ENCODE measurements at regions not wholly inside any gene's neighbourhood (a gene's known extent, or its start where the extent isn't known, plus 50 kb on each side); places are given as distances from the start of the nearest gene placed in this dataset.
A peak's percentile ranks its signal among the peaks of the same experiment; 100 is the strongest.
"Not testable (repeated sequence)": the region's sequence is repeated elsewhere in the genome, so short reads cannot be mapped to it uniquely, and the experiment has no call there.

GRCh38 chr20:53663521-53663920 lies 69.9 kb upstream of the ZNF217 start:
- not testable (repeated sequence) for ATAC-seq (replicated peaks); H3K36me3 Mint-ChIP-seq; H3K27ac Mint-ChIP-seq; DNase-seq; H3K27me3 Mint-ChIP-seq; H3K9me3 Mint-ChIP-seq; H3K4me3 Mint-ChIP-seq
- H3K4me1 Mint-ChIP-seq: peaks cover 7 to 29% of the 10 kb centered on the region in 2 donors

DNA sequence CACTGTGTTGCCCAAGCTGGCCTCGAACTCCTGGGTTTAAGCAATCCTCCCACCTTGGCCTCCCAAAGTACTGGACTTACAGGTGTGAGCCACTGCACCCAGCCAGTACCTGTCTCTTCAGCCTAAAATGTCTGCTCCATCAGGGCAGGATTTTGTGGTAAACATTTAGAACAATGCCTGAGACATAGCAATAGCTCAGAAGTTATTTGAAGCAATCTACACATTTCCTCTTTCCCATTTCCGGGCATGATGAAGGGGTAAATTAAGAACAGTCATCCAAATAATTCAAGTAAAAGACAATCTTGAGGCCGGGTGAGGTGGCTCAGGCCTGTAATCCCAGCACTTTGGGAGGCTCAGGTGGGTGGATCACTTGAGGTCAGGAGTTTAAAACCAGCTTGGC lies 69.0 kb upstream of the ZNF217 start:
- no peak overlapping the region for H3K27ac Mint-ChIP-seq
- peaks cover 12 to 39% of the 10 kb centered on the region in 2 donors for H3K4me1 Mint-ChIP-seq
- no peak overlapping the region for H3K4me3 Mint-ChIP-seq
- ATAC-seq (replicated peaks) (peak; percentile 47 to 51), DNase-seq (no peak)
- no peaks in the 10 kb centered on the region for H3K36me3 Mint-ChIP-seq
- H3K27me3 Mint-ChIP-seq: no peaks in the 10 kb centered on the region
- no peaks in the 10 kb centered on the region for H3K9me3 Mint-ChIP-seq

DNA sequence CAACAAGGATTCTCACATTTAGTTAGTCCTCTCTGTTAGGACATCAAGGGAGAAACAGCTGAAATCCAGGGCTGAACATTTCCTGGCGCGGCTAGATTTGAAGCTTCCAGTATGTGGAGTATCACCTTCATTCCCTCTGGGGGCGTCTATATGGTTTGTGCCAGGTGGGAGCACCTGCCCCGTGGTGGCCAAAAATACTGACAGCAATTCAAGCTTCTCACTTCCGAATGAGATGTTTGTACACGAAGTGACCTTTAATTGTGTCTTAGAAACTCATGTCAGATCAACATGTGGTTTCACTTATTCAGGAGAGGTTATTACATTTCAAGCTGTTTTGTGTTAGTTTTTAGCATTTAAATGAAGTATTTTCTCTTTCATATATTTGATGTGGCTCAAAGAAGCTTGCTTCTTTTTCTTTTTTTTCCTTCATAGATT lies 67.3 kb upstream of the ZNF217 start:
- H3K36me3 Mint-ChIP-seq: no peaks in the 10 kb centered on the region
- ATAC-seq (replicated peaks) (peak in 1 of 2 donors; percentile 19), DNase-seq (no peak)

DNA sequence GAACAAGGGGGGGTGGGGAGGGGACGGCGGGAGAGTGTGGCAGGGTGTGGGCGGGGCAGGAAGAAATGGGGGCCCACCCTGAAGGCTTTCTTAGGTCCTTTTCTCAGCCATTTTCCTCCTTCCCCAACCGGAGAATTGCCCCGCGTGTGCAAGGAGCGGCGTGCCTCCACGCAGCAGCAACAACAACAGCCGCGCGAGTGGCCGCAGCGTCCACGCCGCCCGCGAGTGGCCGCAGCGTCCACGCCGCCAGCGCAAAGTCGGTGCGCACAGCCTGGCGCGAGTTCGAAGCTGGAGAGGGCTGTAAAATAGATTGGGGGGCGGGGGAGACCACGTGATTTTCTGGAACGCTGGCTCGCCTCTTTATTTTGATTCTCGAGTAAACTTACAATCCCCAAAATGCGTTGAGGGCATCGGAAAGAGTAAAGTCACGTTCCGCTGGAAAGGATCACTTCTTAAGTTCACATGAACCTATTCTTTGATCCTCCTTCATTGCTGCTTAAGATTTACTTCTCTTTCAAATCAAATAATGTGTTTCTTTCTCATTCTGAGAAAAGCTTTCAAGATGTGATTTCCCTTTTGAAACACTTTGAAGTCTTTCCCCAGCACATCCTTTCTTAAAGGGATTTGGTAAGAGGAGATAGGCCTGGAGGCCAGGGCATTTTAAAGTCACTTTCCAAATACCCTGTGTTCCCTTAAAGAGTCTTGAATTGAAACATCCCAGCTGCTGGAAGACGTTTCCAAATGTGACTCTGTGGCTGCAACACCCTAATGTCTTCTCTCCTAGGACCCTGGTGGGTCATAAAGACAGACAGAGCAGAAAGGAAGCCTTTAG lies 66.7 kb upstream of the ZNF217 start:
- DNase-seq: no peak
- no peaks in the 10 kb centered on the region for H3K27me3 Mint-ChIP-seq
- no peaks in the 10 kb centered on the region for H3K9me3 Mint-ChIP-seq
- ATAC-seq (replicated peaks): peak in 1 of 2 donors; percentile 19
- no peaks in the 10 kb centered on the region for H3K36me3 Mint-ChIP-seq
- H3K4me3 Mint-ChIP-seq: peak overlapping the region; percentile 84 to 86
- peak overlapping the region; percentile 92 for H3K27ac Mint-ChIP-seq
- peaks cover 16 to 62% of the 10 kb centered on the region in 2 donors for H3K4me1 Mint-ChIP-seq

More for the DNA sequence above, 67.3 kb upstream of the ZNF217 start:
- H3K27me3 Mint-ChIP-seq: no peaks in the 10 kb centered on the region
- H3K4me1 Mint-ChIP-seq: peaks cover 15 to 55% of the 10 kb centered on the region in 2 donors
- peak overlapping the region; percentile 92 for H3K27ac Mint-ChIP-seq
- no peaks in the 10 kb centered on the region for H3K9me3 Mint-ChIP-seq
- H3K4me3 Mint-ChIP-seq: peak overlapping the region; percentile 18 to 86

- Mint-ChIP-seq H3K4me1 (peaks cover 21 to 65% of the 10 kb centered on the region in 2 donors), H3K36me3 (no peaks in the 10 kb centered on the region), H3K4me3 (no peak overlapping the region), H3K27me3 (no peaks in the 10 kb centered on the region), H3K27ac (no peak overlapping the region), H3K9me3 (no peaks in the 10 kb centered on the region)
- DNase-seq (no peak), ATAC-seq (replicated peaks) (no peak)
These were observed 65.3 kb upstream of the ZNF217 start for GRCh38 chr20:53658973-53659372.

DNA sequence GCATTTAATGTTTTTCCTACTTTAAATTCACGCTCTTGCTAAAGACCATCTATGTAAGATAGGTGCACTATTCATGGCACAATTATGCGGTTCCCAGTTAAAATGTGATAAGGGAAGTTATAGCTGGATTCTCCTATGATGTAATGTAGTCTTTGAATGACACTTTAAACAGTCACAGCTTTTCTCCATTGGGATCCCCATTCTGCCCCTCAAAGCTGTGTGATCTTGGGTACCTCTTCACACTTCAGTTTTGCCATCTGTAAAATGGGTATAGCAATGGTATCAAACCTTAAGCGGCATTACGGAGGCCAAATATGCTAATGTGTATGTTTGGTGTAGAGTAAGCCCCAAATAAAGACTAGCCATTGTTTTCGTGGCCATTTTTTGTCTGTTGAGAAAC lies 64.7 kb upstream of the ZNF217 start:
- Mint-ChIP-seq H3K9me3 (no peaks in the 10 kb centered on the region), H3K4me1 (peaks cover 21 to 70% of the 10 kb centered on the region in 2 donors), H3K27ac (no peak overlapping the region), H3K4me3 (no peak overlapping the region), H3K27me3 (no peaks in the 10 kb centered on the region), H3K36me3 (no peaks in the 10 kb centered on the region)
- no peak for DNase-seq
- ATAC-seq (replicated peaks): no peak

- Mint-ChIP-seq H3K27ac (peak overlapping the region; percentile 75), H3K4me3 (peak overlapping the region; percentile 33 to 74), H3K27me3 (no peaks in the 10 kb centered on the region), H3K36me3 (no peaks in the 10 kb centered on the region), H3K4me1 (peaks cover 24 to 76% of the 10 kb centered on the region in 2 donors), H3K9me3 (no peaks in the 10 kb centered on the region)
- ATAC-seq (replicated peaks) (no peak), DNase-seq (no peak)
These were observed 64.1 kb upstream of the ZNF217 start for GRCh38 chr20:53657732-53658131.

GRCh38 chr20:53657279-53657678 lies 63.6 kb upstream of the ZNF217 start:
- Mint-ChIP-seq H3K9me3 (no peaks in the 10 kb centered on the region), H3K36me3 (no peaks in the 10 kb centered on the region), H3K4me3 (peak overlapping the region; percentile 33 to 74), H3K27ac (peak overlapping the region; percentile 75), H3K4me1 (peaks cover 27 to 80% of the 10 kb centered on the region in 2 donors), H3K27me3 (no peaks in the 10 kb centered on the region)
- ATAC-seq (replicated peaks): peak; percentile 57 to 64
- DNase-seq: no peak

- Mint-ChIP-seq H3K4me3 (peak overlapping the region; percentile 44 to 74), H3K9me3 (no peaks in the 10 kb centered on the region), H3K27me3 (no peaks in the 10 kb centered on the region), H3K4me1 (peaks cover 30 to 80% of the 10 kb centered on the region in 2 donors), H3K36me3 (no peaks in the 10 kb centered on the region), H3K27ac (peak overlapping the region; percentile 75)
- peak; percentile 49 to 54 for ATAC-seq (replicated peaks)
- no peak for DNase-seq
These were observed 62.9 kb upstream of the ZNF217 start for GRCh38 chr20:53656293-53657202.

DNA sequence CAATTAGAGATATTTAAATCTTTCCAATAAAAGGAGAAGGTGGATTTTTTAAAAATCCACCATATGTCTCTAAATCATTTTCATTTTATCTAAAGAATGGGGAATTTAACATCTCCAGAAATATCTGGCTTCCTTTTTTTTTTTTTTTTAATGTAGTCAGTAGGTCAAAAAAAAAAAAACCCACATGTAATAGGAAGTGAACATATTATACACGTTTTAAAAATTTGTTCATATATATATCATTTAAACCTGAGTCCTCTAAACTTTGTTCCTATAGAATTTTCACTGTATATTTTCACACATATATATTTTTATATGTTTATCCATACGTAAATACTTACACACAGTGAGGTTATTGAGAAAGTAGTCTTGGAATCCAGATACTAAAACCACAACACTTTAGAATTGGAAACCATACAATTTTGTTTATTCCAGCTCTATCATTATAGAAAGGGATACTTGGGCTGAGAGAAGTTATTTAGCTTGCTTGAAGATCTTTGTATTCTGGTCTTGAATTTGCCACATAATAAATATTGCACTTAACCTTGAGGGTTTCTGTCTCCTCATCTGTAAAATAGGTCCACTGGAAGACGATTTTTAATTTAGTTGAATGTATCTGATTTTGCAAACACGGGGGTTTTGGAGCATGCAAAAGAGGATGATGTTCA lies 62.1 kb upstream of the ZNF217 start:
- DNase-seq (no peak), ATAC-seq (replicated peaks) (no peak)
- H3K36me3 Mint-ChIP-seq: no peaks in the 10 kb centered on the region
- peaks cover 24 to 77% of the 10 kb centered on the region in 2 donors for H3K4me1 Mint-ChIP-seq
- H3K27ac Mint-ChIP-seq: peak overlapping the region; percentile 11
- peak overlapping the region; percentile 25 to 58 for H3K4me3 Mint-ChIP-seq
- no peaks in the 10 kb centered on the region for H3K27me3 Mint-ChIP-seq
- H3K9me3 Mint-ChIP-seq: no peaks in the 10 kb centered on the region

- Mint-ChIP-seq H3K4me1 (peaks cover 24 to 70% of the 10 kb centered on the region in 2 donors), H3K27me3 (no peaks in the 10 kb centered on the region), H3K9me3 (no peaks in the 10 kb centered on the region), H3K36me3 (no peaks in the 10 kb centered on the region), H3K27ac (peak overlapping the region; percentile 71), H3K4me3 (peak overlapping the region; percentile 25 to 37)
- no peak for ATAC-seq (replicated peaks)
- no peak for DNase-seq
These were observed 61.4 kb upstream of the ZNF217 start for GRCh38 chr20:53654932-53655624.

- H3K36me3 Mint-ChIP-seq; ATAC-seq (replicated peaks); H3K9me3 Mint-ChIP-seq; DNase-seq; H3K27me3 Mint-ChIP-seq; H3K4me3 Mint-ChIP-seq: not testable (repeated sequence)
- H3K27ac Mint-ChIP-seq: peak overlapping the region; percentile 71
- peaks cover 24 to 65% of the 10 kb centered on the region in 2 donors for H3K4me1 Mint-ChIP-seq
These were observed 60.9 kb upstream of the ZNF217 start for GRCh38 chr20:53654521-53654920.

- H3K4me1 Mint-ChIP-seq: peaks cover 22 to 57% of the 10 kb centered on the region in 2 donors
- H3K9me3 Mint-ChIP-seq: no peaks in the 10 kb centered on the region
- no peaks in the 10 kb centered on the region for H3K36me3 Mint-ChIP-seq
- peak overlapping the region; percentile 85 for H3K27ac Mint-ChIP-seq
- peak overlapping the region; percentile 68 to 75 for H3K4me3 Mint-ChIP-seq
- ATAC-seq (replicated peaks) (peak in 1 of 2 donors; percentile 8), DNase-seq (no peak)
- H3K27me3 Mint-ChIP-seq: no peaks in the 10 kb centered on the region
These were observed 59.3 kb upstream of the ZNF217 start for GRCh38 chr20:53652859-53653517.
